WTC11 (cell line): ENCODE measurements at regions not wholly inside any gene's neighbourhood (a gene's known extent, or its start where the extent isn't known, plus 50 kb on each side); places are given as distances from the start of the nearest gene placed in this dataset.

Experiments
- ATAC-seq: fragments of 200-7000 bp; cut with Tn5 transposase; 2 replicates; pipeline ENCODE4 v1.10.0; 2021; ENCODE audit warnings: mild to moderate bottlenecking, moderate library complexity
- CTCF ChIA-PET: fragments of 300-600 bp; sonication (Branson Sonifier 250); formaldehyde crosslinking; loops from one replicate; lab custom pipeline; 2021; ENCODE audit warnings: antibody characterized with exemption; lab: Charles Lee
- POLR2A ChIA-PET: fragments of 350-600 bp; sonication (Branson Sonifier 250); formaldehyde crosslinking; loops from one replicate; lab custom pipeline; 2021; ENCODE audit warnings: antibody characterized with exemption; lab: Charles Lee
- DNase-seq: peaks from one replicate; pipeline ENCODE4 v3.0.0; 2021; ENCODE audit warnings: low spot score
- H3K27ac Mint-ChIP-seq: 2 replicates; pipeline ENCODE4 v1.8.0; 2021; ENCODE audit warnings: mixed read lengths
- H3K27me3 Mint-ChIP-seq: 2 replicates; pipeline ENCODE4 v1.8.0; 2021; ENCODE audit warnings: low read depth, mild to moderate bottlenecking, moderate library complexity, mixed read lengths
- H3K36me3 Mint-ChIP-seq: 2 replicates; pipeline ENCODE4 v1.8.0; 2021; ENCODE audit warnings: mixed read lengths
- H3K4me1 Mint-ChIP-seq: 2 replicates; pipeline ENCODE4 v1.8.0; 2022; ENCODE audit warnings: mixed read lengths
- H3K4me3 Mint-ChIP-seq: 2 replicates; pipeline ENCODE4 v1.8.0; 2021; ENCODE audit warnings: mild to moderate bottlenecking, moderate library complexity, mixed read lengths
- H3K9me3 Mint-ChIP-seq: 2 replicates; pipeline ENCODE4 v1.8.0; 2021; ENCODE audit warnings: mixed read lengths
- CBFB ChIP-seq: sonication (generic); formaldehyde crosslinking; IDR thresholded peaks from 2 replicates; pipeline ENCODE4 v1.8.1; 2022; ENCODE audit warnings: mild to moderate bottlenecking, low read depth, missing genetic modification reagents
- ELF4 ChIP-seq: sonication (generic); formaldehyde crosslinking; IDR thresholded peaks from 2 replicates; pipeline ENCODE4 v1.8.1; 2022; ENCODE audit warnings: low read depth, mild to moderate bottlenecking, moderate library complexity, missing genetic modification reagents
- ESRRA ChIP-seq: sonication (generic); formaldehyde crosslinking; IDR thresholded peaks from 2 replicates; pipeline ENCODE4 v1.8.1; 2022; ENCODE audit warnings: mild to moderate bottlenecking, missing genetic modification reagents, borderline replicate concordance
- FOXP1 ChIP-seq: sonication (generic); formaldehyde crosslinking; IDR thresholded peaks from 2 replicates; pipeline ENCODE4 v1.8.0; 2022; ENCODE audit warnings: missing genetic modification reagents, mild to moderate bottlenecking, moderate library complexity, borderline replicate concordance
- GABPB1 ChIP-seq: sonication (generic); formaldehyde crosslinking; IDR thresholded peaks from 2 replicates; pipeline ENCODE4 v1.8.1; 2023; ENCODE audit warnings: mild to moderate bottlenecking, missing genetic modification reagents
- JAZF1 ChIP-seq: fragments of 250-450 bp; sonication (Bioruptor Pico); IDR thresholded peaks from 2 replicates; pipeline ENCODE4 v1.9.0; 2021; ENCODE audit warnings: moderate library complexity, mild to moderate bottlenecking, inconsistent platforms
- NR2C2 ChIP-seq: sonication (generic); formaldehyde crosslinking; IDR thresholded peaks from 2 replicates; pipeline ENCODE4 v1.8.0; 2022; ENCODE audit warnings: mild to moderate bottlenecking, missing genetic modification reagents
- SMAD3 ChIP-seq: sonication (generic); formaldehyde crosslinking; IDR thresholded peaks from 2 replicates; pipeline ENCODE4 v1.8.0; 2022; ENCODE audit warnings: missing genetic modification reagents, mild to moderate bottlenecking, borderline replicate concordance
- TEAD4 ChIP-seq: sonication (generic); formaldehyde crosslinking; IDR thresholded peaks from 2 replicates; pipeline ENCODE4 v1.8.0; 2022; ENCODE audit warnings: mild to moderate bottlenecking, missing genetic modification reagents
- ZNF121 ChIP-seq: sonication (generic); formaldehyde crosslinking; IDR thresholded peaks from 2 replicates; pipeline ENCODE4 v1.8.0; 2023; ENCODE audit warnings: missing genetic modification reagents
- ZNF263 ChIP-seq: sonication (generic); formaldehyde crosslinking; IDR thresholded peaks from 2 replicates; pipeline ENCODE4 v1.8.1; 2022; ENCODE audit warnings: low read depth, mild to moderate bottlenecking, moderate library complexity, missing genetic modification reagents
- ZNF423 ChIP-seq: fragments of 250-450 bp; sonication (Bioruptor Pico); IDR thresholded peaks from 2 replicates; pipeline ENCODE4 v2.1.2; 2022; ENCODE audit warnings: mild to moderate bottlenecking, moderate library complexity
- ZNF532 ChIP-seq: fragments of 250-450 bp; sonication (Bioruptor Pico); IDR thresholded peaks from 2 replicates; pipeline ENCODE4 v1.9.0; 2021; ENCODE audit warnings: mild to moderate bottlenecking, borderline replicate concordance
- ZNF671 ChIP-seq: fragments of 250-450 bp; sonication (Bioruptor Pico); IDR thresholded peaks from 2 replicates; pipeline ENCODE4 v1.8.0; 2021; ENCODE audit warnings: mild to moderate bottlenecking
- TF ChIP-seq, protein P1 (sequence below): sonication (generic); formaldehyde crosslinking; IDR thresholded peaks from 2 replicates; pipeline ENCODE4 v1.8.1; 2022; ENCODE audit warnings: low read depth, missing genetic modification reagents, borderline replicate concordance
- TF ChIP-seq, protein P2 (sequence below): sonication (generic); formaldehyde crosslinking; IDR thresholded peaks from 2 replicates; pipeline ENCODE4 v1.8.0; 2022; ENCODE audit warnings: missing genetic modification reagents
- TF ChIP-seq, protein P3 (sequence below): fragments of 250-450 bp; sonication (Bioruptor Pico); IDR thresholded peaks from 2 replicates; pipeline ENCODE4 v1.9.0; 2021; ENCODE audit warnings: mild to moderate bottlenecking
- TF ChIP-seq, protein P4 (sequence below): fragments of 250-450 bp; sonication (Bioruptor Pico); IDR thresholded peaks from 2 replicates; pipeline ENCODE4 v1.9.0; 2021; ENCODE audit warnings: moderate library complexity, mild to moderate bottlenecking, inconsistent platforms, borderline replicate concordance

GRCh38 chr7:67983486-67983885 is 986.9 kb downstream of the TYW1 start (continued):
- TF ChIP-seq ZNF532 (CRISPR knock-in tag) (no peak), JAZF1 (CRISPR knock-in tag) (no peak), ZNF121 (CRISPR knock-in tag) (no peak), ZNF671 (CRISPR knock-in tag) (no peak), ZNF423 (CRISPR knock-in tag) (no peak), FOXP1 (CRISPR knock-in tag) (no peak)
- TF ChIP-seq, protein P1, sequence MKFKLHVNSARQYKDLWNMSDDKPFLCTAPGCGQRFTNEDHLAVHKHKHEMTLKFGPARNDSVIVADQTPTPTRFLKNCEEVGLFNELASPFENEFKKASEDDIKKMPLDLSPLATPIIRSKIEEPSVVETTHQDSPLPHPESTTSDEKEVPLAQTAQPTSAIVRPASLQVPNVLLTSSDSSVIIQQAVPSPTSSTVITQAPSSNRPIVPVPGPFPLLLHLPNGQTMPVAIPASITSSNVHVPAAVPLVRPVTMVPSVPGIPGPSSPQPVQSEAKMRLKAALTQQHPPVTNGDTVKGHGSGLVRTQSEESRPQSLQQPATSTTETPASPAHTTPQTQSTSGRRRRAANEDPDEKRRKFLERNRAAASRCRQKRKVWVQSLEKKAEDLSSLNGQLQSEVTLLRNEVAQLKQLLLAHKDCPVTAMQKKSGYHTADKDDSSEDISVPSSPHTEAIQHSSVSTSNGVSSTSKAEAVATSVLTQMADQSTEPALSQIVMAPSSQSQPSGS (CRISPR knock-in tag): no peak

DNA sequence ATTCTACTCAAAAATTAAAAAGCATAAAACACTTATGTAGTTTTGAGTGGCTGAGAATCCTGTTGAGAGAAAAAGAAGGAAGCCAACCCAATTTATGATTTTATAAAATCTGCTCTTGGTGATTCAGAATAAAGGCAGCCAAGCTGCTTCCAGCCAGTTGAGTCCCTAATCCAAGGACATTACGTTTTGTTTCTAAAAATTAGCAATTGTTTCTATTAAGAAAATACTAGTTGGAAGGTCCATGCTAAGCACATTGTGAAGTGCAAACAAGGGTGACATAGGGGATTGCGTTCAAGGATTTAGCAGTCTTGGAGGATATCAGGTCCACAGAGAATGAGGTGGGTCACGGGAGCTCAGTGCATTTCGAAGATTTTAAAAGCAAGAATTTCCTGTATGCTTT is 987.7 kb downstream of the TYW1 start:
- POLR2A ChIA-PET: no interaction called here
- H3K27me3 Mint-ChIP-seq: no peaks in the 10 kb centered on the region
- DNase-seq: no peak
- H3K4me1 Mint-ChIP-seq: no peaks in the 10 kb centered on the region
- no peaks in the 10 kb centered on the region for H3K36me3 Mint-ChIP-seq
- H3K27ac Mint-ChIP-seq: no peak overlapping the region
- no peak overlapping the region for H3K4me3 Mint-ChIP-seq
- H3K9me3 Mint-ChIP-seq: no peaks in the 10 kb centered on the region
- no peak for TF ChIP-seq SMAD3 (CRISPR knock-in tag)
- TF ChIP-seq ESRRA (CRISPR knock-in tag): no peak
- no peak for ATAC-seq
- CTCF ChIA-PET: no interaction called here

DNA sequence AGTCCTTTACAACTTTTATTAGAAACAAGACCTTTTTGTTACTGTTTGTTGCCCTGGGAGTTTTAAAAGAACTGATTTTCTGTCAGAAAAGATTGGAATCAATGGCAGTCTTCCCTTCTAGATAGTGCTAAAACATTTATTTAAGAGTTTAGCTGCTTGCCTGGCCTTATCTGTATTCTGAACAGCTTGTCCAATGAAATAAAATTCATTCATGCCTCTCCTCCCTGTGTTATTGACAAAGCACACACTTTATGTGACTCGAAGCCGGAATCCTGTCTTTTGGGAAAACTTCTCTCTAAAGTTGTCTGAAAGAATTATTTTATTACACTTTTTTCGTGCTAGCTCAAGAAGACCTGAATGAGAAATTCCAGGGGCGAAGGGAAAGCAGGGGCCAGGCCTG is 992.5 kb downstream of the TYW1 start:
- no peak overlapping the region for H3K4me3 Mint-ChIP-seq
- TF ChIP-seq ZNF121 (CRISPR knock-in tag) (no peak), TEAD4 (CRISPR knock-in tag) (no peak), ESRRA (CRISPR knock-in tag) (no peak), ELF4 (CRISPR knock-in tag) (no peak), NR2C2 (CRISPR knock-in tag) (no peak), CBFB (no peak), ZNF263 (CRISPR knock-in tag) (no peak), JAZF1 (CRISPR knock-in tag) (no peak), GABPB1 (CRISPR knock-in tag) (no peak)
- TF ChIP-seq, protein P2, sequence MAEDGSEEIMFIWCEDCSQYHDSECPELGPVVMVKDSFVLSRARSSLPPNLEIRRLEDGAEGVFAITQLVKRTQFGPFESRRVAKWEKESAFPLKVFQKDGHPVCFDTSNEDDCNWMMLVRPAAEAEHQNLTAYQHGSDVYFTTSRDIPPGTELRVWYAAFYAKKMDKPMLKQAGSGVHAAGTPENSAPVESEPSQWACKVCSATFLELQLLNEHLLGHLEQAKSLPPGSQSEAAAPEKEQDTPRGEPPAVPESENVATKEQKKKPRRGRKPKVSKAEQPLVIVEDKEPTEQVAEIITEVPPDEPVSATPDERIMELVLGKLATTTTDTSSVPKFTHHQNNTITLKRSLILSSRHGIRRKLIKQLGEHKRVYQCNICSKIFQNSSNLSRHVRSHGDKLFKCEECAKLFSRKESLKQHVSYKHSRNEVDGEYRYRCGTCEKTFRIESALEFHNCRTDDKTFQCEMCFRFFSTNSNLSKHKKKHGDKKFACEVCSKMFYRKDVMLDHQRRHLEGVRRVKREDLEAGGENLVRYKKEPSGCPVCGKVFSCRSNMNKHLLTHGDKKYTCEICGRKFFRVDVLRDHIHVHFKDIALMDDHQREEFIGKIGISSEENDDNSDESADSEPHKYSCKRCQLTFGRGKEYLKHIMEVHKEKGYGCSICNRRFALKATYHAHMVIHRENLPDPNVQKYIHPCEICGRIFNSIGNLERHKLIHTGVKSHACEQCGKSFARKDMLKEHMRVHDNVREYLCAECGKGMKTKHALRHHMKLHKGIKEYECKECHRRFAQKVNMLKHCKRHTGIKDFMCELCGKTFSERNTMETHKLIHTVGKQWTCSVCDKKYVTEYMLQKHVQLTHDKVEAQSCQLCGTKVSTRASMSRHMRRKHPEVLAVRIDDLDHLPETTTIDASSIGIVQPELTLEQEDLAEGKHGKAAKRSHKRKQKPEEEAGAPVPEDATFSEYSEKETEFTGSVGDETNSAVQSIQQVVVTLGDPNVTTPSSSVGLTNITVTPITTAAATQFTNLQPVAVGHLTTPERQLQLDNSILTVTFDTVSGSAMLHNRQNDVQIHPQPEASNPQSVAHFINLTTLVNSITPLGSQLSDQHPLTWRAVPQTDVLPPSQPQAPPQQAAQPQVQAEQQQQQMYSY (CRISPR knock-in tag): no peak
- TF ChIP-seq, protein P3, sequence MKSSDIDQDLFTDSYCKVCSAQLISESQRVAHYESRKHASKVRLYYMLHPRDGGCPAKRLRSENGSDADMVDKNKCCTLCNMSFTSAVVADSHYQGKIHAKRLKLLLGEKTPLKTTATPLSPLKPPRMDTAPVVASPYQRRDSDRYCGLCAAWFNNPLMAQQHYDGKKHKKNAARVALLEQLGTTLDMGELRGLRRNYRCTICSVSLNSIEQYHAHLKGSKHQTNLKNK (CRISPR knock-in tag): no peak
- TF ChIP-seq, protein P4, sequence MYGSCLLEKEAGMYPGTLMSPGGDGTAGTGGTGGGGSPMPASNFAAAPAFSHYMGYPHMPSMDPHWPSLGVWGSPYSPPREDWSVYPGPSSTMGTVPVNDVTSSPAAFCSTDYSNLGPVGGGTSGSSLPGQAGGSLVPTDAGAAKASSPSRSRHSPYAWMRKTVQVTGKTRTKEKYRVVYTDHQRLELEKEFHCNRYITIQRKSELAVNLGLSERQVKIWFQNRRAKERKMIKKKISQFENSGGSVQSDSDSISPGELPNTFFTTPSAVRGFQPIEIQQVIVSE (CRISPR knock-in tag): no peak
- TF ChIP-seq, all 79 proteins: peak for 0
- Mint-ChIP-seq H3K9me3 (no peaks in the 10 kb centered on the region), H3K36me3 (no peaks in the 10 kb centered on the region), H3K4me1 (no peaks in the 10 kb centered on the region), H3K27ac (no peak overlapping the region), H3K27me3 (no peaks in the 10 kb centered on the region)
- ChIA-PET POLR2A (no interaction called here), CTCF (no interaction called here)
- ATAC-seq (no peak), DNase-seq (no peak)
